ENCODE measurements at regions not wholly inside any gene's neighbourhood (a gene's known extent, or its start where the extent isn't known, plus 50 kb on each side); places are given as distances from the start of the nearest gene placed in this dataset.

GRCh38 chr5:98721231-98721928, 52.1 kb upstream of the RGMB start:
- no peak for TF ChIP-seq EZH2 (IDR thresholded peaks at IDR 0.05; ENCODE audit: borderline replicate concordance, low read depth, low read length, poor library complexity, severe bottlenecking)
- TF ChIP-seq CTCF (conservative IDR thresholded peaks at IDR 0.05; ENCODE audit: low read depth, low read length) = no peak
